Activated CD8-positive, alpha-beta memory T cell treated with anti-CD3 and anti-CD28 coated beads for 24 hours (primary cell): ENCODE measurements at regions not wholly inside any gene's neighbourhood (a gene's known extent, or its start where the extent isn't known, plus 50 kb on each side); places are given as distances from the start of the nearest gene placed in this dataset.
"Not testable (repeated sequence)": the region's sequence is repeated elsewhere in the genome, so short reads cannot be mapped to it uniquely, and the experiment has no call there.

Experiments
- DNase-seq: peaks from one replicate; pipeline ENCODE4 v3.0.0-alpha.2; 2020

GRCh38 chr5:123975521-123975920, 463.5 kb downstream of the CSNK1G3 start:
- DNase-seq: not testable (repeated sequence)

GRCh38 chr5:123966781-123967180, 454.8 kb downstream of the CSNK1G3 start:
- DNase-seq: no peak

GRCh38 chr5:123965626-123966025, 453.6 kb downstream of the CSNK1G3 start:
- DNase-seq: no peak

GRCh38 chr5:123964884-123965283, 452.9 kb downstream of the CSNK1G3 start:
- no peak for DNase-seq

GRCh38 chr5:123960526-123960925, 448.5 kb downstream of the CSNK1G3 start:
- DNase-seq: no peak

GRCh38 chr5:123951582-123951977, 439.6 kb downstream of the CSNK1G3 start:
- DNase-seq: no peak

- no peak for DNase-seq
Observed at GRCh38 chr5:123950701-123951581, 439.0 kb downstream of the CSNK1G3 start.

- DNase-seq: no peak
Observed at GRCh38 chr5:123949807-123950340, 437.9 kb downstream of the CSNK1G3 start.

- no peak for DNase-seq
Observed at GRCh38 chr5:123949043-123949804, 437.2 kb downstream of the CSNK1G3 start.

GRCh38 chr5:123947797-123948196, 435.8 kb downstream of the CSNK1G3 start:
- DNase-seq: no peak

GRCh38 chr5:123945548-123945947, 433.6 kb downstream of the CSNK1G3 start:
- no peak for DNase-seq

GRCh38 chr5:123943151-123943550, 431.2 kb downstream of the CSNK1G3 start:
- DNase-seq: no peak

GRCh38 chr5:123940416-123940815, 428.4 kb downstream of the CSNK1G3 start:
- no peak for DNase-seq

- no peak for DNase-seq
Observed at GRCh38 chr5:123937230-123937629, 425.3 kb downstream of the CSNK1G3 start.

- DNase-seq: no peak
Observed at GRCh38 chr5:123936548-123936947, 424.6 kb downstream of the CSNK1G3 start.

- DNase-seq: not testable (repeated sequence)
Observed at GRCh38 chr5:123933812-123934211, 421.8 kb downstream of the CSNK1G3 start.

GRCh38 chr5:123929055-123929474, 417.1 kb downstream of the CSNK1G3 start:
- DNase-seq: no peak

- no peak for DNase-seq
Observed at GRCh38 chr5:123928401-123928800, 416.4 kb downstream of the CSNK1G3 start.

GRCh38 chr5:123921193-123921592, 409.2 kb downstream of the CSNK1G3 start:
- DNase-seq: no peak

GRCh38 chr5:123916345-123917121, 404.6 kb downstream of the CSNK1G3 start:
- no peak for DNase-seq

- DNase-seq: no peak
Observed at GRCh38 chr5:123914333-123914732, 402.4 kb downstream of the CSNK1G3 start.

- no peak for DNase-seq
Observed at GRCh38 chr5:123907349-123907748, 395.4 kb downstream of the CSNK1G3 start.
